HPDE6-E6E7 (cell line): ENCODE measurements at regions not wholly inside any gene's neighbourhood (a gene's known extent, or its start where the extent isn't known, plus 50 kb on each side); places are given as distances from the start of the nearest gene placed in this dataset.
"Not testable (repeated sequence)": the region's sequence is repeated elsewhere in the genome, so short reads cannot be mapped to it uniquely, and the experiment has no call there.

Source experiments
- DNase-seq: peaks from one replicate; pipeline ENCODE4 v3.0.0; 2011; ENCODE audit warnings: missing footprints; ENCODE audit errors: extremely low spot score

GRCh38 chr6:130715058-130715457 is 112.1 kb upstream of the SMLR1 start:
- DNase-seq, result no peak

- DNase-seq, result no peak
Observed at GRCh38 chr6:130716466-130716865, 110.7 kb upstream of the SMLR1 start.

- DNase-seq, result no peak
Observed at GRCh38 chr6:130717657-130718056, 109.5 kb upstream of the SMLR1 start.

- no peak for DNase-seq
Observed at GRCh38 chr6:130720076-130720715, 107.0 kb upstream of the SMLR1 start.

GRCh38 chr6:130724089-130724488 is 103.1 kb upstream of the SMLR1 start:
- no peak for DNase-seq

- DNase-seq, result peak; percentile 22
Observed at GRCh38 chr6:130725551-130725950, 101.7 kb upstream of the SMLR1 start.

GRCh38 chr6:130728064-130728463 is 99.1 kb upstream of the SMLR1 start:
- not testable (repeated sequence) for DNase-seq

GRCh38 chr6:130730600-130730999 is 96.6 kb upstream of the SMLR1 start:
- DNase-seq, result no peak

- DNase-seq, result no peak
Observed at GRCh38 chr6:130734161-130734560, 93.0 kb upstream of the SMLR1 start.

GRCh38 chr6:130740308-130740707 is 86.9 kb upstream of the SMLR1 start:
- DNase-seq, result no peak

- no peak for DNase-seq
Observed at GRCh38 chr6:130742131-130742681, 85.0 kb upstream of the SMLR1 start.

GRCh38 chr6:130743175-130743574 is 84.0 kb upstream of the SMLR1 start:
- DNase-seq, result no peak

GRCh38 chr6:130744576-130745366 is 82.4 kb upstream of the SMLR1 start:
- DNase-seq, result no peak

GRCh38 chr6:130748041-130748440 is 79.2 kb upstream of the SMLR1 start:
- no peak for DNase-seq

GRCh38 chr6:130749402-130749801 is 77.8 kb upstream of the SMLR1 start:
- DNase-seq, result no peak

- no peak for DNase-seq
Observed at GRCh38 chr6:130752267-130752666, 74.9 kb upstream of the SMLR1 start.

- no peak for DNase-seq
Observed at GRCh38 chr6:130754786-130755367, 72.3 kb upstream of the SMLR1 start.

GRCh38 chr6:130755368-130756034 is 71.7 kb upstream of the SMLR1 start:
- no peak for DNase-seq

- no peak for DNase-seq
Observed at GRCh38 chr6:130756824-130757223, 70.4 kb upstream of the SMLR1 start.

GRCh38 chr6:130758813-130759212 is 68.4 kb upstream of the SMLR1 start:
- DNase-seq, result no peak

- peak; percentile 54 for DNase-seq
Observed at GRCh38 chr6:130760006-130760405, 67.2 kb upstream of the SMLR1 start.

- DNase-seq, result no peak
Observed at GRCh38 chr6:130761286-130761685, 65.9 kb upstream of the SMLR1 start.
